GM18909 (cell line): ENCODE measurements at regions not wholly inside any gene's neighbourhood (a gene's known extent, or its start where the extent isn't known, plus 50 kb on each side); places are given as distances from the start of the nearest gene placed in this dataset.
A peak's percentile ranks its signal among the peaks of the same experiment; 100 is the strongest.

Experiments
- ATAC-seq: cut with Tn5 transposase; IDR thresholded peaks from one replicate; pipeline ENCODE4 v1.9.1; 2021; ENCODE audit warnings: mild to moderate bottlenecking; ENCODE audit not compliant: unreplicated experiment, poor library complexity

DNA sequence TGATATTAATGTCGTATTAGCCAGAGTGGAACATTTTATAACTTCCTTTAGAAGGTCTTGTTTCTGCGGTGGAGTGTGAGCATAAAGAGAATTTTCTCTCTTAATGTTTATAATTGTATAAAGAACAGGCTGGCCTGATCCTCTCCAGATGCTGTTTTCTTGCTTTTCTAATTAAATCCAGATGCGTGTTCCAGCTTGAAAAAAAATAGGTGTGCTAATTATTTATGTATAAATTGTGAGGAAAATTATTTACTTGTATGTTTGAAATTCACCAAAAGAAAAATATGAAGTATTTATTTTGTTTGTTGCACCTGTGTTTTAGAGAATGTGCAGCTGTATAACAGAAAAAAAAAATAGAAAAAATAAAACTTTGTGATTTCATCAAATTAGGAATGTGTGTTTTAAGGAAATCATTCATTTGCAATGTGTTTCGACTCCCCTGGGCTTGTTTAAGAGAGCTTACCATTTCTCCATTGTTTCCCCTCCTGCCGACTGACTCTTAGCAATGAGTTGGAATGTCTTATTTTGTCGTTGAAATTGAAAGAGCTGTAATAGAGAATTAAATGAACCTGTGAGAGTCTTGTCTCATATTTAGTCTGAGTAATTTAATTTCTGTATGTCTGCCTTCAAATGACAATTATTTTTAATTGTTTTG, 220.1 kb upstream of the NXPH2 start:
- ATAC-seq: no peak

DNA sequence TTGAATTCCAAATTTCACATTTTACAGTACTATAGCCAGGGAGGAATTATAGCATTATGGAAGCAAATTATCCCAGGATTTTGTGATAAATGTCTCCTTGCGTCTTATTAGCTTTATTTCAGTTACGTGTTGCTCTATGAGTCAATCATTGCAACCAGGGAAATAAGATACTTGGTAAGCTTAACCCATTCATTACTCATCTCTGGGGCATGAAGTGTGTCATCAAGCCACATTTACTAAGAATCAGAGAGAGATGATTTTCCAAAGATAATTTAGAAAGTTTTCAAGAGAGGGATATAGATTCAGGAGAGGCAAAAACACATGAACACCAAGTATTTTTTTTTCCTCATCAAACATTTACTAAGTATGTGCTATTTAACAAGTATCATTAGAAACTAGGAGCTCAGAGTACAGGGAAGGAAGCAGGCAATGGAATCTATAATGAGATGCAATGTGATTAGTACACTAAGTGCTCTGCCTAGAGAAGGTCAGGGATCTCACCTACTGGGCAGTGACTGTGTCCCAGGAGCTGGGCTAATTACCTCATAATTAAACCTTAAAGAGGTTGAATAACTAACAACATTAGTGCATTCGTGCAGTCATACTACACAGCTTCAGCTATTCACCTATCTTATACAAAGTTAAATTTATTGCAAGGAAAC, 217.8 kb upstream of the NXPH2 start:
- ATAC-seq: no peak

DNA sequence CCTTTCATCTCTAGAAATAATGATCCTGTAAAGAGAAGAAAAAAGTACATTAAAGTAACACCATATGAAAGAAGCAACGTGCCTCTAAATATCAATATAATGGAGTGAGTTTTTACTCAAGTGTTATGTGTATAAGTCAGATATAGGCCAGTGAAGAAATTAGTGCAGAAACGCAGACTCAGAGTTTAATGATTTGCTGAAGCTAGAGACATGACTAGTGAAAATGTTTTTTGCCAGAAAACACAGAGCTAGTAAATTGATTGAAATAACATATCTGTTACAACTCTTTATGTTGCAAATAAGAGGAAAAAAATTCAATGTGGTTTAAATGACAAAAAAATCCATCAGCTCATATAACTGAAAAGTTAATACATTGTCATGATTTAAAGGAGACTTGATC, 217.2 kb upstream of the NXPH2 start:
- ATAC-seq: no peak

- no peak for ATAC-seq
Measured at GRCh38 chr2:138994502-138994901, 214.3 kb upstream of the NXPH2 start.

- ATAC-seq: no peak
Measured at GRCh38 chr2:138985881-138986280, 205.7 kb upstream of the NXPH2 start.

GRCh38 chr2:138979131-138979785, 199.1 kb upstream of the NXPH2 start:
- ATAC-seq: no peak

- ATAC-seq: no peak
Measured at GRCh38 chr2:138974651-138975050, 194.5 kb upstream of the NXPH2 start.

DNA sequence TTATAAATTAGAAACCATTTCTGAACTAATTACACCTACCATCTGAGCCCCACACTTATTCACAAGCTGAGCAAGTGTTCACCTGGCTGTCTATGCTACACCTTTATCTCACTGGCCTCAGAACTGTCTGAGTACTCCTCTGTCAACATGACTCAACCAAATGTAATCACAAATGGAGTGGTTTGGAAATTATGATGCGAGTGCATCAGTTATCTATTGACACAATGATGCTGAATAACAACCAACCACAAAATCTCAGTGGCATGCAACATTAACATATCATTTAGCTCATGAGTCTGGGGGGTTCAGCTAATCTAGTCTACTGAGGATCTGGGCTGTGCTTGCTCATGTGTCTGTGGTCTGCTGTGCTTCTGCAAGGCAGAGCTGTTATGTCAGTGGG, 184.2 kb upstream of the NXPH2 start:
- no peak for ATAC-seq

GRCh38 chr2:138962686-138963085, 182.5 kb upstream of the NXPH2 start:
- ATAC-seq: no peak

GRCh38 chr2:138960191-138960590, 180.0 kb upstream of the NXPH2 start:
- ATAC-seq: no peak

- ATAC-seq: no peak
Measured at GRCh38 chr2:138959031-138959430, 178.8 kb upstream of the NXPH2 start.

GRCh38 chr2:138956116-138956515, 175.9 kb upstream of the NXPH2 start:
- ATAC-seq: no peak

DNA sequence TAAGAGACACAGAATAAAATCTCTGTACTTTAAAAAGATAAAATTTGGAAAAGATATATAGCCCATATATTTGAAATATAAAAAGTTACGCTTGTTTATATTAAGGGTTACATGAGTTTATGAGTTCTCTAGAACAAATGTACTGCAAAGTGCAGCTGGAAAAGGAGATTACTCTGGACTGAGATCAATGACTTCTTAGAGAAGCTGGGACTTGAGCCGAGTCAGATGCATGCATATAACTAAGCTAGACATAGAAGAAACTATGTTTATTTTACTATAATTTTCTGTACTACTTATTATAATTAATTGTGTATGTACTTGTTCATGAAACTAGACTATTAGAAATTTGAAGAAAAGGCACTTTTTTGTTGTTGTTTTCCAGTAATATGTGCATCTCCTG, 170.3 kb upstream of the NXPH2 start:
- ATAC-seq: no peak

DNA sequence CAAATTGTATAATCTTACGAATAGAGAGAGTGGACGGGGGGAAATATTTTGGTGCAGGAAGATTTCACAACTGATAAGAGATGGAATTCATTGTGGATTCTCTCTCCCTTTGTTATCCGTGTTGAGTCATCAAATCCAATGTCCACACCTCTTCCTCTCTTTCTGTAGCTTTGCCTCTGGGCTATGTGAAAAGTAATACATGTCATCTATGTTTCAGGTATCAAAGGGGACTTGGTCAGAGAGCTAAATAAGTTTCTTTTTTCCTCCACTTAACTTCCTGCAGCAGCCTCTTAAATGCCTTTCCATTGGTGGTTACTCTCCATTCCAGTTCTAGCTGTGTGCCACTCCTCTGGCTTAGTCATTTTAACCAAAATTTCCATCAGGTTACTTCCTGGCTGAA, 169.3 kb upstream of the NXPH2 start:
- ATAC-seq: no peak

GRCh38 chr2:138948070-138948539, 167.9 kb upstream of the NXPH2 start:
- peak; percentile 76 for ATAC-seq

DNA sequence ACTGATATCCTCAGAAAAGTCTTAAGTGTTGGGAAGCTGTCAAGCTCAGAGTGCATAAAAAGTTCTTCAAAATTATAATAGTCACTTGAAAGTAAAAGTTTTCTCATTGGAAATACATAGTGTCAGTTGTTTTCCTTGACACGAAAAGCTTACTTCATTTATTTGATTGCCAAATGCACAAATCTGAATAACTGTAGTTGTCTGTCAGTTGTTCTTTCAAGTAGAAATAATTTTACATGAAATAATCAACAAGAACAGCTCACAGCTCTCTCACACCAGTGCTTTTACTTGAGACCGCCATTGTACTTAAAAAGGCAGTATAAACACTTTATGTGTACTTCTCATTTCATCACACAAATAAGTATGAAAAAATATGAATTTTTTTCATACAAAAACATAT, 163.3 kb upstream of the NXPH2 start:
- ATAC-seq: no peak

- no peak for ATAC-seq
Measured at GRCh38 chr2:138942466-138942865, 162.3 kb upstream of the NXPH2 start.

DNA sequence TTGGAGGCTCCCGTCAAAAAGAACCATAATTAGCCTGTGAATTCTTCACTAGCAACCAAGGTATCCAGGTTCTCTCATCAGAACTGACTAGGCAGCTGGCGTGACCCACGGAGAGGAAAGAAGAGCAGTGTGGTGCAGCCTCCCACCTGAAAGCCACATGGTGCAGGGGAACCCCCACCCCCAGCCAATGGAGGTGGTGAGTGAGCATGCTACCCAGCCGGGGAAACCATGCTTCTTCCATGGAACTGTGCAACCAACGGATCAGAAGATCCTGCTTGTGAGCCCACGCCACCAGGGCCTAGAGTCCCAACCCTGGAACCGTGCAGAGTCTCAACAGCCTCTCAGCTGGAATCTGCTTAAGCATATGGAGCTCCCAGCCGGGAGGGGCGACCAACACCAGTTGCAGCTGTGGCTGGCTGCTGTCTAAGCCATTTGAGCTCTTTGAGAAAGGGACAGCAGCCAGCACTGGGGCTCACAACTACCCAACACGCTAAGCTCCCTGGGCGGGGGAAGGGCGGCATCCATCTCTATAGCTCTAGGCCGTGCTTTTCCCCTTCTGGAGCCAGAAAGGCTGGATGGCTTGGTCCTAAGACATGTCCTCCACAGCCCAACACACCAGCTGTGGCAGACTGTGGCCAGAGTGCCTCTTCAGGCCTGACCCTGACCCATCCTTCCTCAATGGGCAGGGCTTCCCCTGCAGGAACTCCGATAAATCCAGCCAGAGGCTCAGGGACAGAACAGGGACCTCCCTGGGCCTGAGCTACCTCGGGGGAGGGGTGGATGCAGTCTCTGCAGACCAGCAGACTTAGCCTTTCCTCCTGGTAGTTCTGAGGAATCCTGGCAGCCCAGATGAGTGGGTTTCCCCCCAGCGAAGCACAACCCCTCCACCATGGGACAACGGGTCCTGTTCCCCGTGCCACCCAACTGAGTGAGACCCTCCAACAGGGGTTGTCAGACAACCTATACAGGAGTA, 151.4 kb upstream of the NXPH2 start:
- no peak for ATAC-seq

DNA sequence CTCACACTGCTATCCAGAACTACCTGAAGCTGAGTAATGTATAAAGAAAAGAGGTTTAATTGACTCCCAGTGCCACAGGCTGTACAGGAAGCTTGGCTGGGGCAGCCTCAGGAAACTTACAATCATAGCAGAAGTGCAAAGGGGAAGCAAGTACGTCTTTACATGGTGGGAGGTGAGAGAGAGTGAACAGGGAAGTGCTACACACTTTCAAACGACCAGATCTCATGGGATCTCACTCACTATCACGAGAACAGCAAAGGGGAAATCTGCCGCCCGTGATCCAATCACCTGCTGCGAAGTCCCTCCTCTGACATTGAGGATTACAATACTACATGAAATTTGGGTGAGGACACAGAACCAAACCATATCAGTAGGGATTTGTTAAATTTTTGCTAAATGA, 150.4 kb upstream of the NXPH2 start:
- no peak for ATAC-seq

GRCh38 chr2:138928374-138929021, 148.3 kb upstream of the NXPH2 start:
- ATAC-seq: no peak
